Breast epithelium (tissue), 4 donors: ENCODE measurements at regions not wholly inside any gene's neighbourhood (a gene's known extent, or its start where the extent isn't known, plus 50 kb on each side); places are given as distances from the start of the nearest gene placed in this dataset.

Experiments used
- DNase-seq, 2 donors: peaks; one replicate each; pipeline ENCODE4 v3.0.0-alpha.2; 2019; ENCODE audit warnings: low spot score in 2 of 2
- H3K27ac ChIP-seq, 2 donors: fragments of 200-600 bp; sonication (generic) in 1 of 2; one replicate each; pipeline ENCODE4 v1.5.1; 2016 to 2019; ENCODE audit warnings: mild to moderate bottlenecking in 1 of 2
- H3K27me3 ChIP-seq, 2 donors: fragments of 200-600 bp; sonication (generic) in 1 of 2; one replicate each; pipeline versions ENCODE4 v1.5.1 to v1.6.0; 2017 to 2019; ENCODE audit warnings: control low read depth in 1 of 2, mild to moderate bottlenecking in 1 of 2
- H3K36me3 ChIP-seq: fragments of 200-600 bp; one replicate; pipeline ENCODE4 v1.5.1; 2019
- H3K4me1 ChIP-seq, 2 donors: fragments of 200-600 bp; sonication (generic); one replicate each; pipeline ENCODE4 v1.5.1; 2016 to 2019; ENCODE audit warnings: control low read depth in 1 of 2
- H3K4me3 ChIP-seq, 3 donors: fragments of 200-600 bp; sonication (generic); 1 replicate in 2 of 3; 2 replicates in 1 of 3; pipeline ENCODE4 v1.5.1; 2016 to 2019; ENCODE audit warnings: mild to moderate bottlenecking in 3 of 3, moderate library complexity in 2 of 3
- H3K9me3 ChIP-seq, 2 donors: fragments of 200-600 bp; sonication (generic) in 1 of 2; one replicate each; pipeline ENCODE4 v1.5.1; 2016 to 2019; ENCODE audit warnings: control low read depth in 1 of 2
- CTCF ChIP-seq, 3 donors: fragments of 450-650 bp; IDR thresholded peaks; one replicate each; pipeline ENCODE4 v1.5.1; 2016 to 2017; ENCODE audit warnings: antibody characterized with exemption in 3 of 3, mild to moderate bottlenecking in 3 of 3, moderate library complexity in 3 of 3
- POLR2A ChIP-seq: fragments of 450-650 bp; IDR thresholded peaks from one replicate; pipeline ENCODE4 v1.6.1; 2016; ENCODE audit warnings: antibody characterized with exemption, mild to moderate bottlenecking, moderate library complexity
- POLR2AphosphoS5 ChIP-seq, 3 donors: sonication (generic); formaldehyde crosslinking; IDR thresholded peaks; one replicate each; pipeline ENCODE4 v1.6.1; 2017; ENCODE audit warnings: antibody characterized with exemption in 3 of 3
- intact Hi-C: fragments of 100-400 bp; cut with DNase I; formaldehyde crosslinking; loops from one replicate; pipeline ENCODE4 v1.15.1; 2023; ENCODE audit warnings: low total_unique reads

GRCh38 chr12:113727651-113728061 is 238.5 kb downstream of the RBM19 start:
- Histone ChIP-seq H3K27ac (no peak overlapping the region), H3K4me3 (no peak overlapping the region), H3K36me3 (no peaks in the 10 kb centered on the region), H3K9me3 (peaks cover 0 to 12% of the 10 kb centered on the region in 2 donors), H3K27me3 (peaks cover 0 to 62% of the 10 kb centered on the region in 2 donors), H3K4me1 (no peaks in the 10 kb centered on the region)
- intact Hi-C loops = no loop called here
- DNase-seq = no peak
- no peak for TF ChIP-seq POLR2A
- TF ChIP-seq CTCF (IDR thresholded peaks at IDR 0.05) = no peak
- TF ChIP-seq POLR2AphosphoS5 (IDR thresholded peaks at IDR 0.05) = no peak

- Histone ChIP-seq H3K27me3 (peaks cover 0 to 66% of the 10 kb centered on the region in 2 donors), H3K9me3 (peaks cover 0 to 12% of the 10 kb centered on the region in 2 donors), H3K36me3 (no peaks in the 10 kb centered on the region), H3K4me3 (no peak overlapping the region), H3K27ac (no peak overlapping the region), H3K4me1 (no peaks in the 10 kb centered on the region)
- no peak for DNase-seq
- intact Hi-C loops = no loop called here
- TF ChIP-seq POLR2AphosphoS5 (IDR thresholded peaks at IDR 0.05) (no peak), CTCF (IDR thresholded peaks at IDR 0.05) (no peak), POLR2A (no peak)
Observed at GRCh38 chr12:113726254-113726819, 239.8 kb downstream of the RBM19 start.

GRCh38 chr12:113725557-113725876 is 240.6 kb downstream of the RBM19 start:
- H3K27me3 ChIP-seq = peaks cover 0 to 66% of the 10 kb centered on the region in 2 donors
- intact Hi-C loops = no loop called here
- TF ChIP-seq CTCF (IDR thresholded peaks at IDR 0.05) (no peak), POLR2AphosphoS5 (IDR thresholded peaks at IDR 0.05) (no peak)

GRCh38 chr12:113724794-113725556 is 241.2 kb downstream of the RBM19 start:
- H3K9me3 ChIP-seq = peaks cover 0 to 12% of the 10 kb centered on the region in 2 donors
- intact Hi-C loops = no loop called here
- no peaks in the 10 kb centered on the region for H3K36me3 ChIP-seq
- peaks cover 0 to 64% of the 10 kb centered on the region in 2 donors for H3K27me3 ChIP-seq
- no peak for TF ChIP-seq POLR2A
- no peak for TF ChIP-seq CTCF (IDR thresholded peaks at IDR 0.05)
- no peak for TF ChIP-seq POLR2AphosphoS5 (IDR thresholded peaks at IDR 0.05)
- H3K27ac ChIP-seq = no peak overlapping the region
- H3K4me3 ChIP-seq = no peak overlapping the region
- H3K4me1 ChIP-seq = no peaks in the 10 kb centered on the region
- DNase-seq = no peak

More at GRCh38 chr12:113725557-113725876, 240.6 kb downstream of the RBM19 start:
- H3K27ac ChIP-seq = no peak overlapping the region
- no peak for DNase-seq
- no peak overlapping the region for H3K4me3 ChIP-seq
- peaks cover 0 to 12% of the 10 kb centered on the region in 2 donors for H3K9me3 ChIP-seq
- H3K4me1 ChIP-seq = no peaks in the 10 kb centered on the region
- no peaks in the 10 kb centered on the region for H3K36me3 ChIP-seq

GRCh38 chr12:113723631-113724030 is 242.5 kb downstream of the RBM19 start:
- peaks cover 0 to 12% of the 10 kb centered on the region in 2 donors for H3K9me3 ChIP-seq
- TF ChIP-seq POLR2A (no peak), CTCF (IDR thresholded peaks at IDR 0.05) (no peak), POLR2AphosphoS5 (IDR thresholded peaks at IDR 0.05) (no peak)
- H3K4me3 ChIP-seq = no peak overlapping the region
- H3K4me1 ChIP-seq = no peaks in the 10 kb centered on the region
- no peak for DNase-seq
- no peaks in the 10 kb centered on the region for H3K36me3 ChIP-seq
- intact Hi-C loops = no loop called here
- no peak overlapping the region for H3K27ac ChIP-seq
- H3K27me3 ChIP-seq = peaks cover 0 to 62% of the 10 kb centered on the region in 2 donors
